A549 (cell line): ENCODE measurements at regions not wholly inside any gene's neighbourhood (a gene's known extent, or its start where the extent isn't known, plus 50 kb on each side); places are given as distances from the start of the nearest gene placed in this dataset.

Experiments used
- ATAC-seq, 2 experiments: fragments of 200-7000 bp in 1 of 2; fragments of >200 bp in 1 of 2; cut with Nextera tagmentation in 1 of 2; cut with Tn5 transposase in 1 of 2; 3 replicates each; pipeline versions ENCODE4 v1.8.0 to v1.9.1; 2018 to 2020; ENCODE audit warnings: mild to moderate bottlenecking in 1 of 2, moderate library complexity in 1 of 2
- CTCF ChIA-PET: fragments of 300-600 bp; sonication (Branson Sonifier 250); formaldehyde crosslinking; extraction: SDS; loops from one replicate; lab custom pipeline; 2021; ENCODE audit warnings: antibody characterized with exemption, inconsistent platforms; lab: Yijun Ruan, JAX
- POLR2A ChIA-PET: fragments of 350-600 bp; formaldehyde crosslinking; extraction: SDS; loops from one replicate; lab custom pipeline; 2021; ENCODE audit warnings: antibody characterized with exemption, inconsistent platforms; lab: Yijun Ruan, JAX
- DNase-seq, 2 experiments: peaks; one replicate each; pipeline versions ENCODE4 v3.0.0 to v3.0.0-alpha.2; 2011 to 2016; ENCODE audit warnings: low read depth in 1 of 2, low spot score in 1 of 2
- FAIRE-seq: peaks from 2 replicates; lab custom pipeline; 2011; peaks lifted over from hg19 to GRCh38; lab: Jason Lieb, UNC
- H3K27ac ChIP-seq, 2 experiments: fragments of >200 bp; sonication (Bioruptor Twin); formaldehyde crosslinking; 3 replicates each; pipeline ENCODE4 v1.5.1; 2016 to 2017
- H3K4me1 ChIP-seq: fragments of >200 bp; sonication (Bioruptor Twin); formaldehyde crosslinking; 3 replicates; pipeline ENCODE4 v1.6.1; 2016
- H3K4me2 ChIP-seq: fragments of >200 bp; sonication (Bioruptor Twin); formaldehyde crosslinking; 3 replicates; pipeline ENCODE4 v1.6.1; 2016
- H3K4me3 ChIP-seq: fragments of >200 bp; sonication (Bioruptor Twin); formaldehyde crosslinking; 3 replicates; pipeline ENCODE4 v1.5.1; 2016
- H3K9me3 ChIP-seq: fragments of >200 bp; sonication (Bioruptor Twin); formaldehyde crosslinking; 3 replicates; pipeline ENCODE4 v1.6.1; 2016
- ATOH8 ChIP-seq: fragments of 250-450 bp; sonication (Bioruptor Pico); IDR thresholded peaks from 2 replicates; pipeline ENCODE4 v1.5.0; 2020; ENCODE audit warnings: low read depth, mild to moderate bottlenecking, moderate library complexity
- BHLHE40 ChIP-seq: IDR thresholded peaks from 2 replicates; pipeline ENCODE4 v1.6.1; 2012; ENCODE audit warnings: low read depth, low read length, inconsistent platforms
- CBX2 ChIP-seq: fragments of 200-600 bp; sonication (generic); IDR thresholded peaks from 2 replicates; pipeline ENCODE4 v1.6.1; 2016; ENCODE audit warnings: low read depth, mild to moderate bottlenecking, borderline replicate concordance
- CEBPB ChIP-seq, 2 experiments: fragments of >200 bp in 1 of 2; sonication (Bioruptor Twin) in 1 of 2; formaldehyde crosslinking in 1 of 2; IDR thresholded peaks; 2 replicates each; pipeline ENCODE4 v1.6.1; 2012 to 2016
- CHD2 ChIP-seq: fragments of 150-350 bp; IDR thresholded peaks from 2 replicates; pipeline ENCODE4 v1.6.1; 2014; ENCODE audit warnings: low read length; ENCODE audit not compliant: partially characterized antibody
- CHD4 ChIP-seq: fragments of 200-600 bp; sonication (generic); IDR thresholded peaks from 2 replicates; pipeline ENCODE4 v1.6.1; 2016; ENCODE audit warnings: antibody characterized with exemption, mild to moderate bottlenecking, borderline replicate concordance
- EHMT2 ChIP-seq: fragments of 200-600 bp; sonication (generic); IDR thresholded peaks from 2 replicates; pipeline ENCODE4 v1.6.1; 2016; ENCODE audit warnings: antibody characterized with exemption, low read depth, mild to moderate bottlenecking, moderate library complexity
- EP300 ChIP-seq, 2 experiments: fragments of >200 bp; sonication (Bioruptor Twin); formaldehyde crosslinking; IDR thresholded peaks; 2 replicates in 1 of 2; 3 replicates in 1 of 2; pipeline ENCODE4 v1.6.1; 2016 to 2017
- ESRRA ChIP-seq: fragments of 150-350 bp; IDR thresholded peaks from 2 replicates; pipeline ENCODE4 v1.6.1; 2014; ENCODE audit warnings: mild to moderate bottlenecking, low read length, borderline replicate concordance
- FOSL2 ChIP-seq, 2 experiments: fragments of 450-650 bp in 1 of 2; fragments of >200 bp in 1 of 2; sonication (Bioruptor Twin) in 1 of 2; formaldehyde crosslinking; IDR thresholded peaks; 2 replicates each; pipeline versions ENCODE4 v1.5.0 to v1.6.1; 2016 to 2020; ENCODE audit warnings: mild to moderate bottlenecking in 1 of 2, moderate library complexity in 1 of 2
- FOXS1 ChIP-seq: fragments of 250-450 bp; sonication (Bioruptor Pico); IDR thresholded peaks from 2 replicates; pipeline ENCODE4 v1.5.0; 2020; ENCODE audit warnings: mild to moderate bottlenecking, moderate library complexity
- GATA3 ChIP-seq: IDR thresholded peaks from 2 replicates; pipeline ENCODE4 v1.6.1; 2012; ENCODE audit warnings: borderline replicate concordance
- HEYL ChIP-seq: fragments of 250-450 bp; sonication (Bioruptor Pico); IDR thresholded peaks from 2 replicates; pipeline ENCODE4 v1.8.0; 2021; ENCODE audit warnings: mild to moderate bottlenecking, moderate library complexity
- HOXA7 ChIP-seq: fragments of 250-450 bp; sonication (Bioruptor Pico); IDR thresholded peaks from 2 replicates; pipeline ENCODE4 v1.5.0; 2020; ENCODE audit warnings: mild to moderate bottlenecking, moderate library complexity
- HOXB5 ChIP-seq: fragments of 250-450 bp; sonication (Bioruptor Pico); IDR thresholded peaks from 2 replicates; pipeline ENCODE4 v1.5.0; 2020; ENCODE audit warnings: mild to moderate bottlenecking, moderate library complexity
- JUN ChIP-seq, 2 experiments: fragments of >200 bp; sonication (Bioruptor Twin); formaldehyde crosslinking; IDR thresholded peaks; 2 replicates in 1 of 2; 3 replicates in 1 of 2; pipeline ENCODE4 v1.6.1; 2016 to 2017
- JUNB ChIP-seq: fragments of >200 bp; sonication (Bioruptor Twin); formaldehyde crosslinking; IDR thresholded peaks from 2 replicates; pipeline ENCODE4 v1.6.1; 2016
- KDM1A ChIP-seq: fragments of 200-600 bp; sonication (generic); IDR thresholded peaks from 2 replicates; pipeline ENCODE4 v1.6.1; 2016; ENCODE audit warnings: low read depth, mild to moderate bottlenecking
- MAFK ChIP-seq: fragments of 450-650 bp; IDR thresholded peaks from 2 replicates; pipeline ENCODE4 v1.6.1; 2014; ENCODE audit not compliant: partially characterized antibody
- MAX ChIP-seq: IDR thresholded peaks from 2 replicates; pipeline ENCODE4 v1.6.1; 2012
- MAZ ChIP-seq: fragments of 150-350 bp; IDR thresholded peaks from 2 replicates; pipeline ENCODE4 v1.6.1; 2014; ENCODE audit warnings: antibody characterized with exemption, low read depth, low read length, borderline replicate concordance
- PBX3 ChIP-seq: IDR thresholded peaks from 2 replicates; pipeline ENCODE4 v1.6.1; 2012
- PHF8 ChIP-seq: fragments of 200-600 bp; sonication (generic); IDR thresholded peaks from 2 replicates; pipeline ENCODE4 v1.6.1; 2016; ENCODE audit warnings: low read depth, mild to moderate bottlenecking, antibody characterized with exemption, moderate library complexity, borderline replicate concordance
- RARB ChIP-seq: fragments of 250-450 bp; sonication (Bioruptor Pico); IDR thresholded peaks from 2 replicates; pipeline ENCODE4 v1.8.0; 2021; ENCODE audit warnings: mild to moderate bottlenecking, moderate library complexity
- RCOR1 ChIP-seq: fragments of 150-350 bp; IDR thresholded peaks from 2 replicates; pipeline ENCODE4 v1.6.1; 2014; ENCODE audit warnings: antibody characterized with exemption, low read length, low read depth
- REST ChIP-seq: fragments of 200-600 bp; sonication (generic); IDR thresholded peaks from 2 replicates; pipeline ENCODE4 v1.6.1; 2016; ENCODE audit warnings: antibody characterized with exemption, mild to moderate bottlenecking, moderate library complexity
- RNF2 ChIP-seq: fragments of 200-600 bp; sonication (generic); IDR thresholded peaks from 2 replicates; pipeline ENCODE4 v1.6.1; 2016; ENCODE audit warnings: low read depth, mild to moderate bottlenecking, antibody characterized with exemption, moderate library complexity, borderline replicate concordance
- TP53 ChIP-seq: fragments of 250-450 bp; sonication (Bioruptor Pico); IDR thresholded peaks from 2 replicates; pipeline ENCODE4 v1.5.0; 2021; ENCODE audit warnings: mild to moderate bottlenecking, moderate library complexity
- ZC3H11A ChIP-seq: fragments of 450-650 bp; IDR thresholded peaks from 2 replicates; pipeline ENCODE4 v1.6.1; 2014; ENCODE audit warnings: antibody characterized with exemption, mild to moderate bottlenecking
- WGBS: methylation state at CpG from one replicate; pipeline ENCODE4 v1.1.6; 2017; ENCODE audit errors: missing lambda C conversion rate; 5-methylcytosine and 5-hydroxymethylcytosine counted together

- FAIRE-seq (no peak), ATAC-seq (no peak), DNase-seq (no peak)
- ChIA-PET POLR2A (no interaction called here), CTCF (no interaction called here)
- H3K27ac ChIP-seq = no peak overlapping the region
- TF ChIP-seq FOSL2 (IDR thresholded peaks at IDR 0.05) = no peak
- no peak for TF ChIP-seq FOSL2 (CRISPR knock-in tag; IDR thresholded peaks at IDR 0.05)
- TF ChIP-seq ZC3H11A = no peak
- TF ChIP-seq KDM1A = no peak
- no peak for TF ChIP-seq MAX
- no peak for TF ChIP-seq CEBPB (IDR thresholded peaks at IDR 0.05)
- no peak for TF ChIP-seq JUN (IDR thresholded peaks at IDR 0.05)
- no peak for TF ChIP-seq HOXB5 (CRISPR knock-in tag)
- TF ChIP-seq MAZ = no peak
- TF ChIP-seq EHMT2 = no peak
- no peak for TF ChIP-seq ESRRA
- no peak for TF ChIP-seq PBX3
- no peak for TF ChIP-seq RARB (CRISPR knock-in tag)
- TF ChIP-seq ATOH8 (CRISPR knock-in tag) = no peak
- TF ChIP-seq CBX2 = no peak
- no peak for TF ChIP-seq HEYL (CRISPR knock-in tag)
- no peak for TF ChIP-seq REST
- H3K9me3 ChIP-seq = no peaks in the 10 kb centered on the region
- no peaks in the 10 kb centered on the region for H3K4me1 ChIP-seq
- WGBS = 98% methylated on average over 2 of the region's 2 CpGs
- no peak overlapping the region for H3K4me3 ChIP-seq
- no peak overlapping the region for H3K4me2 ChIP-seq
Observed at GRCh38 chr13:50474088-50474662, 369.3 kb downstream of the DLEU7 start.

- no peak for TF ChIP-seq CEBPB (IDR thresholded peaks at IDR 0.05)
- TF ChIP-seq PHF8 = no peak
- Histone ChIP-seq H3K4me1 (no peaks in the 10 kb centered on the region), H3K27ac (no peak overlapping the region), H3K9me3 (no peaks in the 10 kb centered on the region), H3K4me2 (no peak overlapping the region), H3K4me3 (no peak overlapping the region)
- WGBS = 52% methylated on average over 5 of the region's 5 CpGs
- ChIA-PET POLR2A (no interaction called here), CTCF (no interaction called here)
- no peak for ATAC-seq
- FAIRE-seq = no peak
- no peak for DNase-seq
Observed at GRCh38 chr13:50476577-50477285, 366.8 kb downstream of the DLEU7 start.

GRCh38 chr13:50481936-50482335 is 361.6 kb downstream of the DLEU7 start:
- ChIA-PET POLR2A (no interaction called here), CTCF (no interaction called here)
- no peak overlapping the region for H3K4me2 ChIP-seq
- H3K9me3 ChIP-seq = no peaks in the 10 kb centered on the region
- H3K27ac ChIP-seq = no peak overlapping the region
- ATAC-seq (no peak), FAIRE-seq (no peak), DNase-seq (no peak)
- H3K4me1 ChIP-seq = no peaks in the 10 kb centered on the region
- no peak overlapping the region for H3K4me3 ChIP-seq
- TF ChIP-seq ZC3H11A = no peak
- no peak for TF ChIP-seq TP53 (CRISPR knock-in tag)
- no peak for TF ChIP-seq EP300 (IDR thresholded peaks at IDR 0.05)
- TF ChIP-seq RNF2 = no peak
- TF ChIP-seq JUNB = no peak
- no peak for TF ChIP-seq CHD2
- TF ChIP-seq BHLHE40 = no peak
- TF ChIP-seq RCOR1 = no peak
- TF ChIP-seq MAFK = no peak
- TF ChIP-seq HOXA7 (CRISPR knock-in tag) = no peak
- TF ChIP-seq CHD4 = no peak
- no peak for TF ChIP-seq PHF8
- TF ChIP-seq FOXS1 (CRISPR knock-in tag) = no peak
- no peak for TF ChIP-seq GATA3
- no peak for TF ChIP-seq PBX3
